Hepatocyte (in vitro differentiated cells): ENCODE measurements at regions not wholly inside any gene's neighbourhood (a gene's known extent, or its start where the extent isn't known, plus 50 kb on each side); places are given as distances from the start of the nearest gene placed in this dataset.

Experiments
- DNase-seq: peaks from one replicate; pipeline ENCODE4 v3.0.0-alpha.2; 2016; ENCODE audit warnings: low spot score
- H2AFZ ChIP-seq: fragments of 200-600 bp; sonication (generic); 2 replicates; pipeline ENCODE4 v1.6.0; 2016; ENCODE audit warnings: antibody characterized with exemption, mild to moderate bottlenecking
- H3K27ac ChIP-seq: fragments of 200-600 bp; sonication (generic); 2 replicates; pipeline ENCODE4 v1.5.1; 2016; ENCODE audit warnings: mild to moderate bottlenecking
- H3K27me3 ChIP-seq: fragments of 200-600 bp; sonication (generic); 2 replicates; pipeline ENCODE4 v1.6.1; 2016
- H3K36me3 ChIP-seq: fragments of 200-600 bp; sonication (generic); replicated peaks from 2 replicates; pipeline ENCODE4 v1.5.1; 2016; ENCODE audit warnings: low read depth; ENCODE audit not compliant: insufficient read depth
- H3K4me1 ChIP-seq: fragments of 200-600 bp; sonication (generic); 2 replicates; pipeline ENCODE4 v1.5.1; 2016; ENCODE audit warnings: mild to moderate bottlenecking, moderate library complexity; ENCODE audit not compliant: insufficient read depth
- H3K4me2 ChIP-seq: fragments of 200-600 bp; sonication (generic); 2 replicates; pipeline ENCODE4 v1.6.0; 2016
- H3K4me3 ChIP-seq: fragments of 200-600 bp; sonication (generic); 2 replicates; pipeline ENCODE4 v1.5.1; 2016; ENCODE audit warnings: mild to moderate bottlenecking
- H3K79me2 ChIP-seq: fragments of 200-600 bp; sonication (generic); 2 replicates; pipeline ENCODE4 v1.6.0; 2017; ENCODE audit warnings: mild to moderate bottlenecking
- H3K9me2 ChIP-seq: fragments of 200-600 bp; sonication (generic); replicated peaks from 2 replicates; pipeline ENCODE4 v1.6.0; 2017; ENCODE audit warnings: mild to moderate bottlenecking; ENCODE audit not compliant: insufficient read depth
- H3K9me3 ChIP-seq: fragments of 200-600 bp; sonication (generic); 2 replicates; pipeline ENCODE4 v1.5.1; 2016; ENCODE audit warnings: low read depth, mild to moderate bottlenecking
- H4K20me1 ChIP-seq: fragments of 200-600 bp; sonication (generic); 2 replicates; pipeline ENCODE4 v1.6.0; 2016; ENCODE audit warnings: mild to moderate bottlenecking; ENCODE audit not compliant: insufficient read depth, poor library complexity, severe bottlenecking
- EZH2 ChIP-seq: fragments of 200-600 bp; sonication (generic); IDR thresholded peaks from 2 replicates; pipeline ENCODE4 v1.6.1; 2016; ENCODE audit warnings: antibody characterized with exemption, mild to moderate bottlenecking, borderline replicate concordance
- EZH2phosphoT487 ChIP-seq: fragments of 200-600 bp; sonication (generic); IDR thresholded peaks from one replicate; pipeline ENCODE4 v1.6.1; 2018; ENCODE audit warnings: antibody characterized with exemption, mild to moderate bottlenecking, low read depth, moderate library complexity; ENCODE audit not compliant: unreplicated experiment, severe bottlenecking
- WGBS: methylation state at CpG from one replicate; pipeline ENCODE4 v1.1.6; 2016; ENCODE audit warnings: low lambda C conversion rate; ENCODE audit errors: missing lambda C conversion rate; 5-methylcytosine and 5-hydroxymethylcytosine counted together
- TF ChIP-seq, protein P1 (sequence below): fragments of 200-600 bp; sonication (generic); IDR thresholded peaks from 2 replicates; pipeline ENCODE4 v1.5.1; 2016; ENCODE audit warnings: antibody characterized with exemption, mild to moderate bottlenecking; ENCODE audit not compliant: poor library complexity

DNA sequence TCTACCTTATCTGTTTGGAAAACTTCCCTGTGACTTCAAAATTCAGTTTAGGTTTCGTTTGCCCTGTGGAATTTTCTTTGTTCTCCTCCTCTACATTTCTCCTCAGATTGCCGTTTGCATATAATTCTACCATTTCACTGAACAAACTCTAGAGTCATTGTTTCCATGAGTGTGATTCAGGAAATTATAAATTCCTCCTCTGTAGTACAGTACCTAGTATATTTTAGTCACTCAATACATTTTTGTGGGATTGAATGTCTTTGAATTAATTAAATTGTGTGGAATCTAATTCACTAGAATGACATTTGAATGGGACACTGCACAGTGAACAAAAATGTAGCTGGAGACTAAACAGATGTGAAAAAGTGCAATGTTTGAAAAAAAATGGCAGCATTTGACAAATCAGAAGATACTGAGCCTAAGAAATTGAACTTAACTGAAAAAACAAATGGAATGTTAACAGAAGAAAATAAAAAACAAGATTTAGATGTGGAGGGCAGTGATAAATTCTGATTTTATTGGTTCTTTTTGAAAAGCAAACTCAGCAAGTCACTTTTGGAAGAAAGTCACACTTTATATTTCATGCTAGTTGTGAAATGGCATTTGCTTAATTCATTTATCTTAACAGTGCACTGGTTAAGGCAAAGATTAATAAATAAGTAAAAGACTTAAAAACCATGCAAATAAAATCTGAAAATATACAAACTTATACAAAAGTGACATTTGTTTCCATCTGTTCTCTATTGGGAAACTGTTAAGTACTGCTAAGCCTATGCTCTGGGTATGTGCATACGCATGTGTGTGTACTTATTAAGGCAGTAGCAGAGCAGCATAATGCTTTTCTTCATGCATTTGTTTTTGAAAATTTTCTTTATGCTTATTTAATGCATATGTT is 512.3 kb downstream of the FAT4 start:
- Histone ChIP-seq H3K36me3 (no peaks in the 10 kb centered on the region), H3K9me3 (no peaks in the 10 kb centered on the region), H3K4me3 (no peak overlapping the region), H3K4me2 (no peak overlapping the region), H3K4me1 (no peaks in the 10 kb centered on the region), H3K27ac (peak overlapping the region; percentile 8), H3K27me3 (no peaks in the 10 kb centered on the region), H2AFZ (no peak overlapping the region), H4K20me1 (no peaks in the 10 kb centered on the region), H3K9me2 (no peaks in the 10 kb centered on the region), H3K79me2 (no peaks in the 10 kb centered on the region)
- TF ChIP-seq EZH2phosphoT487 (no peak), EZH2 (no peak)
- TF ChIP-seq, protein P1, sequence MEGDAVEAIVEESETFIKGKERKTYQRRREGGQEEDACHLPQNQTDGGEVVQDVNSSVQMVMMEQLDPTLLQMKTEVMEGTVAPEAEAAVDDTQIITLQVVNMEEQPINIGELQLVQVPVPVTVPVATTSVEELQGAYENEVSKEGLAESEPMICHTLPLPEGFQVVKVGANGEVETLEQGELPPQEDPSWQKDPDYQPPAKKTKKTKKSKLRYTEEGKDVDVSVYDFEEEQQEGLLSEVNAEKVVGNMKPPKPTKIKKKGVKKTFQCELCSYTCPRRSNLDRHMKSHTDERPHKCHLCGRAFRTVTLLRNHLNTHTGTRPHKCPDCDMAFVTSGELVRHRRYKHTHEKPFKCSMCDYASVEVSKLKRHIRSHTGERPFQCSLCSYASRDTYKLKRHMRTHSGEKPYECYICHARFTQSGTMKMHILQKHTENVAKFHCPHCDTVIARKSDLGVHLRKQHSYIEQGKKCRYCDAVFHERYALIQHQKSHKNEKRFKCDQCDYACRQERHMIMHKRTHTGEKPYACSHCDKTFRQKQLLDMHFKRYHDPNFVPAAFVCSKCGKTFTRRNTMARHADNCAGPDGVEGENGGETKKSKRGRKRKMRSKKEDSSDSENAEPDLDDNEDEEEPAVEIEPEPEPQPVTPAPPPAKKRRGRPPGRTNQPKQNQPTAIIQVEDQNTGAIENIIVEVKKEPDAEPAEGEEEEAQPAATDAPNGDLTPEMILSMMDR = no peak
- no peak for DNase-seq
- WGBS = 40% methylated on average over 3 of the region's 3 CpGs

DNA sequence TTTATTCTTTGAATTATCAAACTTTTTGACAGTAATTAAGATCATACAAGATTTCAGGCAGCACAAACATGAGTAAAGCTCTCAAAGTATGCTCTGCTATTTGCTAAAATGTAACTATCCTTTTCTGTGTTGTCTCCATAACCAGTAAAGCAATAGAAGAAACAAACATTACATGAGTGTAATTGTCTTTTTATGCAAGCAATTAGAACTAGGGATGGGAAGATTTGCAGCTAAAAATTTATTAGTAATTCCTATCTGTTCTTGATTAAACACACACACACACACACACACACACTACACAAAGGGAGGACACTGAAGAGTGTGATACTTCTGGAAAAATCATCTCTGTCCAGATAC is 512.9 kb downstream of the FAT4 start:
- Histone ChIP-seq H3K4me3 (no peak overlapping the region), H3K27ac (no peak overlapping the region)
- TF ChIP-seq EZH2phosphoT487 (no peak), EZH2 (no peak)
- TF ChIP-seq, protein P1 = no peak

DNA sequence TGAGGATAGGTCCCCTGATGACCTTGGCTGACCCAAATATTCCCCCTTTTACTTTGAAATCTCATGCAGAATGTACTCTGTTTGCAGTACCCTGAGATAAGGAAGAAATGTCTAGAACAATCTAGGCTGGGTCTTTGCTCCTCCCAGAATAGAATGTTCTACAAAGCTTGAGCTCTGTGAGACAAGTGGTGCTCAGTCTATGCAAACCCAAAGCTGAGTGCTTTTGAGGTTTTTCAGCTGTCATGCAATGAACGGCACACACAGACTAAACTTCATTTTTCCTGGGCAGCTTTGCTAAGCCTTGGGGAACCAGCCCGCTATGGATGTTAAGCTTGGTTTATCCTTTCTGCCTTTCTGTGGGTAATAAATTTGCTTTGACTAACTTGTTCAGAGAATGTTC is 513.6 kb downstream of the FAT4 start:
- no peaks in the 10 kb centered on the region for H3K9me2 ChIP-seq
- H3K79me2 ChIP-seq = no peaks in the 10 kb centered on the region
- no peak overlapping the region for H2AFZ ChIP-seq
- H3K27ac ChIP-seq = no peak overlapping the region
- DNase-seq = no peak
- H3K4me3 ChIP-seq = no peak overlapping the region
- no peak overlapping the region for H3K4me2 ChIP-seq
- H3K36me3 ChIP-seq = no peaks in the 10 kb centered on the region
- H3K9me3 ChIP-seq = no peaks in the 10 kb centered on the region
- H3K4me1 ChIP-seq = no peaks in the 10 kb centered on the region
- no peaks in the 10 kb centered on the region for H3K27me3 ChIP-seq
- TF ChIP-seq, protein P1 = no peak
- TF ChIP-seq EZH2phosphoT487 (no peak), EZH2 (no peak)
- H4K20me1 ChIP-seq = no peaks in the 10 kb centered on the region
- WGBS = 27% methylated on average over 2 of the region's 2 CpGs

More for the DNA sequence above, 512.9 kb downstream of the FAT4 start:
- Histone ChIP-seq H3K36me3 (no peaks in the 10 kb centered on the region), H2AFZ (no peak overlapping the region), H3K4me1 (no peaks in the 10 kb centered on the region), H3K27me3 (no peaks in the 10 kb centered on the region), H3K4me2 (no peak overlapping the region), H3K79me2 (no peaks in the 10 kb centered on the region), H3K9me2 (no peaks in the 10 kb centered on the region), H3K9me3 (no peaks in the 10 kb centered on the region), H4K20me1 (no peaks in the 10 kb centered on the region)
- DNase-seq = no peak
